ENCODE measurements at regions not wholly inside any gene's neighbourhood (a gene's known extent, or its start where the extent isn't known, plus 50 kb on each side); places are given as distances from the start of the nearest gene placed in this dataset.
"Not testable (repeated sequence)": the region's sequence is repeated elsewhere in the genome, so short reads cannot be mapped to it uniquely, and the experiment has no call there.

GRCh38 chr2:212914392-212914791, 237.0 kb downstream of the IKZF2 start:
- no peak for FAIRE-seq
- DNase-seq (ENCODE audit: low spot score in 2 of 2): no peak

GRCh38 chr2:212913640-212914306, 237.6 kb downstream of the IKZF2 start:
- no peak for DNase-seq (ENCODE audit: low spot score in 2 of 2)
- FAIRE-seq: no peak

GRCh38 chr2:212912445-212913103, 238.8 kb downstream of the IKZF2 start:
- no peak for DNase-seq (ENCODE audit: low spot score in 2 of 2)
- FAIRE-seq: no peak

GRCh38 chr2:212911011-212911410, 240.4 kb downstream of the IKZF2 start:
- DNase-seq (ENCODE audit: low spot score in 2 of 2) (no peak), FAIRE-seq (no peak)

- FAIRE-seq (no peak), DNase-seq (ENCODE audit: low spot score in 2 of 2) (no peak)
These were observed 242.6 kb downstream of the IKZF2 start for GRCh38 chr2:212908682-212909435.

- no peak for FAIRE-seq
- no peak for DNase-seq (ENCODE audit: low spot score in 2 of 2)
These were observed 243.4 kb downstream of the IKZF2 start for GRCh38 chr2:212908031-212908430.

GRCh38 chr2:212906620-212907019, 244.8 kb downstream of the IKZF2 start:
- DNase-seq (ENCODE audit: low spot score in 2 of 2): no peak
- FAIRE-seq: no peak

GRCh38 chr2:212905640-212906201, 245.7 kb downstream of the IKZF2 start:
- no peak for FAIRE-seq
- no peak for DNase-seq (ENCODE audit: low spot score in 2 of 2)

- no peak for FAIRE-seq
These were observed 246.8 kb downstream of the IKZF2 start for GRCh38 chr2:212904646-212905045.

GRCh38 chr2:212903413-212903812, 248.0 kb downstream of the IKZF2 start:
- no peak for FAIRE-seq
- no peak for DNase-seq (ENCODE audit: low spot score in 2 of 2)

More at GRCh38 chr2:212904646-212905045, 246.8 kb downstream of the IKZF2 start:
- DNase-seq (ENCODE audit: low spot score in 2 of 2): no peak

- DNase-seq (ENCODE audit: low spot score in 2 of 2) (no peak), FAIRE-seq (no peak)
These were observed 249.0 kb downstream of the IKZF2 start for GRCh38 chr2:212902421-212902820.

- DNase-seq (ENCODE audit: low spot score in 2 of 2) (no peak), FAIRE-seq (no peak)
These were observed 249.7 kb downstream of the IKZF2 start for GRCh38 chr2:212901604-212902275.

- FAIRE-seq (no peak), DNase-seq (ENCODE audit: low spot score in 2 of 2) (no peak)
These were observed 250.7 kb downstream of the IKZF2 start for GRCh38 chr2:212900715-212901114.

- DNase-seq (ENCODE audit: low spot score in 2 of 2) (no peak), FAIRE-seq (no peak)
These were observed 253.4 kb downstream of the IKZF2 start for GRCh38 chr2:212898011-212898410.

GRCh38 chr2:212897296-212897695, 254.1 kb downstream of the IKZF2 start:
- DNase-seq (ENCODE audit: low spot score in 2 of 2): no peak
- FAIRE-seq: no peak

GRCh38 chr2:212894026-212894425, 257.4 kb downstream of the IKZF2 start:
- no peak for FAIRE-seq
- no peak for DNase-seq (ENCODE audit: low spot score in 2 of 2)

GRCh38 chr2:212893216-212893615, 258.2 kb downstream of the IKZF2 start:
- no peak for DNase-seq (ENCODE audit: low spot score in 2 of 2)
- FAIRE-seq: no peak

- DNase-seq (ENCODE audit: low spot score in 2 of 2): no peak
- no peak for FAIRE-seq
These were observed 259.2 kb downstream of the IKZF2 start for GRCh38 chr2:212892193-212892592.

GRCh38 chr2:212891580-212891979, 259.8 kb downstream of the IKZF2 start:
- no peak for DNase-seq (ENCODE audit: low spot score in 2 of 2)
- FAIRE-seq: peak; percentile 59

- no peak for FAIRE-seq
- no peak for DNase-seq (ENCODE audit: low spot score in 2 of 2)
These were observed 268.8 kb downstream of the IKZF2 start for GRCh38 chr2:212882626-212883025.

GRCh38 chr2:212876556-212876955, 274.9 kb downstream of the IKZF2 start:
- FAIRE-seq; DNase-seq (ENCODE audit: low spot score in 2 of 2): not testable (repeated sequence)
